NCI-H187 (cell line): ENCODE measurements at regions not wholly inside any gene's neighbourhood (a gene's known extent, or its start where the extent isn't known, plus 50 kb on each side); places are given as distances from the start of the nearest gene placed in this dataset.

Experiments used
- DNase-seq, 2 experiments: peaks; one replicate each; lab custom pipeline; 2025; lab: John Stamatoyannopoulos, UW

DNA sequence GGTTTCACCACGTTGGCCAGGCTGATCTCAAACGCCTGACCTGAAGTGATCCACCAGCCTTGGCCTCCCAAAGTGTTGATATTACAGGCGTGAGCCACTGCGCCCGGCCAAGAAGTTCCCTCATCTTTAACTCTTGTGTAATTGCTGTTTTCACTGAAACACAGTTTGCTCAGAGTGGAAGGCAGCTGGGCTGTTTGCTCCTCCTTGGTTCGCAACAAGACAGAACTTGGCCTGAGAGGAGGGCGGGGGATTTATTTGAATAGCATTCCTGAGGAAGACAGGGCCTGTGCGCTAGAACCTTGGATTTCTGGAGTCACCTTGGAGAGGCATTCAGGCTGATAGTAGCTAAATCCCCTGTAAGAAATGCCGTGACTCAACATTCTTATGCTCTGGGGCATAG lies 226.7 kb upstream of the MCTP2 start:
- DNase-seq = no peak

GRCh38 chr15:94002041-94002440 lies 229.3 kb upstream of the MCTP2 start:
- no peak for DNase-seq

DNA sequence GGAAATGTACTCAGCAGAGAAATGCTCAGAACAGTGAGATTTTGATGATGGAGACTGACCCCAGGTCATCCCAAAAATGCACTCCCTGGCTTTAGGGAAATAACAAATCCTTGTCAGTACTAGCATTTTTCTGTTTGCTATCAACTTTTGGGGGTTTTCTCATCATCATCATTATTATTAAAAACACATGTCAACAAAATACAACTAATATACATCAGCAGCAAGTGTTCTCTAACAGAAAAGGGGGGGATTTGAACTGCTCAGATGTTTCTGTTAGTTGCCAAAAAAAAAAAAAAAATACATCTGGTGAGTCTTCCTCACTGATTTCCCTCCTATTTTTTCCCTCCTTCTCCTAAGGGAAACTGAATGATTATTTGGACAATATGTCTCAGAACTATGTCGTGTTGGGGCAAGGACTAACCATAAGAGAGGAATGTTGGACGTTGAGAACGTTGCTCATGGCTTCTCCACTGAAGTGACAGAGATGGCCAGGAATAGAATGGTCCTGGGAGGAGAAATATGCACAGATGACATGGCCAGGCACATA lies 230.0 kb upstream of the MCTP2 start:
- no peak for DNase-seq

GRCh38 chr15:94000606-94001005 lies 230.8 kb upstream of the MCTP2 start:
- no peak for DNase-seq

GRCh38 chr15:93997071-93997658 lies 234.2 kb upstream of the MCTP2 start:
- no peak for DNase-seq

GRCh38 chr15:93989440-93989998 lies 241.8 kb upstream of the MCTP2 start:
- DNase-seq = no peak

DNA sequence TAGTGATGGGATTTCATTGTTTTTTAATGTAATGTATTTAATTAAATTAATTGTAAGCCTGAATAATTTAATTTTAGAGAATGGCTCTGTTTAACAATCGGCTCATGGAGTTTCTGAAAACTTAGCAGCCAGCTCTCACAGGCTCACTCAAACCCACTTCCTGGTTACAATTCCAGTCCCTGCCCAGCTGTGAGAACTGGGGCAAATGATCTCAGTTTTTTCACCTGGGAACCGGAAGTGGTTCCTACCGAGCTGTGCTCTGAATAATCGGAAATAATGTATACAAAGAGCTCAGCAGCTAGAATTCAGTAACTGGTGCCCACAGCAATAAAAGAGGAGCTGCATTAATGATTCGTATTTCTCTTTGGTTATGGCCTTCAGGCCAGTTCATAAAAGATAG lies 244.3 kb upstream of the MCTP2 start:
- no peak for DNase-seq

- DNase-seq = no peak
Observed at GRCh38 chr15:93986400-93986984, 244.9 kb upstream of the MCTP2 start.

GRCh38 chr15:93985925-93986324 lies 245.4 kb upstream of the MCTP2 start:
- DNase-seq = no peak

GRCh38 chr15:93985176-93985575 lies 246.2 kb upstream of the MCTP2 start:
- DNase-seq = no peak

- DNase-seq = no peak
Observed at GRCh38 chr15:93983526-93983925, 247.8 kb upstream of the MCTP2 start.

- no peak for DNase-seq
Observed at GRCh38 chr15:93982226-93982727, 249.1 kb upstream of the MCTP2 start.

- DNase-seq = no peak
Observed at GRCh38 chr15:93981706-93982105, 249.7 kb upstream of the MCTP2 start.

- DNase-seq = no peak
Observed at GRCh38 chr15:93980261-93980911, 251.0 kb upstream of the MCTP2 start.

DNA sequence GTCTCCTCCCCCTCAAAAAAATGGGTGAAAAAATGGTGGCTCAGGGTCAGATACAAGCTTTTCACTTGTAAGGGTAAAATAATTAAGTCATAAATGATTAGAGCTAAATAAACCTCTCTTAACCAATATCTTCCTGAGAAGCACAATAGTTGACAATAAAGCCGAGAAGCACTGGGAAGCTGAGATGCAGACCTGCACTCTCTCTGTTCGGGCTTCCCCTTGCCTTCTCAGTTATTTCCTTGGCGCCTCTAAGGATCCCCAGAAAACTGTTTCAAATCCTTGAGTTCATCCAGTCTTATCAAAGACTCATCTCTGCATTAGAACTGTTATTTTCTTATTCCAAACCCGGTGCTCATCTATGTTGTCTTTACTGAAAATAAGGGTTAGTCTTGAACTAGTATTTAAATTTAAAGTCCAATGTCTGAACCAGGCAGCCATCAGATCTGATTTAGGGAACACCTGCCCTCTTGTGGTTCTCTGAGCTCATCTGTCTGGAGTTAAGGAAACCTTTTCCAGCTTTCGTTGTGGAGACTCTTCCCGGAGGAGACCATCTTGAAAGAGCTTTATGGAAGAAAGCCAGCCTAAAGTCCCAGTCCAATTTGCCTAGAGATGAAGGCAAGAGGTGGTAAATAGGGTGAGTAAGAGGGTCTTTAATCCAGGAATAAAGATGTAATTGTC lies 256.4 kb upstream of the MCTP2 start:
- DNase-seq = no peak

- DNase-seq = no peak
Observed at GRCh38 chr15:93973287-93973686, 258.1 kb upstream of the MCTP2 start.

DNA sequence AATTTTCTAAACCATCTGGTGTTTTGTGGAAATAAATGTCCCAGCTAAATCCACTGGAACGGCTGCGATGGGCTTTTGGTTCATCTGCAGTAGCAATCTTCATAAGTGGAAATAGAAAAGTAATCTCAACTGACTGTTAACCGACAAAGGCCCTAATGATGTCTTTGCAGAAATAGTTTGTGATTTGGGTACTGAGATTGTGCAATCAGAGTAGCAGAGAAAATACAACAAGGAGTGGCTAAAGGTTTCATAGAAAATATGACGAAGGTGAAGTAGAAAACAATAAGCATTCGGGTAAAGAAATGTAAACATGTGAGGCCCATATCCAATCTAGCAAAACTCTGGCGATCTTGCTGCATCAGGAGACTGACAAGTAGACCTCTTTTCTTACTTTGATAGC lies 262.6 kb upstream of the MCTP2 start:
- DNase-seq = no peak

GRCh38 chr15:93965304-93965908 lies 266.0 kb upstream of the MCTP2 start:
- no peak for DNase-seq

DNA sequence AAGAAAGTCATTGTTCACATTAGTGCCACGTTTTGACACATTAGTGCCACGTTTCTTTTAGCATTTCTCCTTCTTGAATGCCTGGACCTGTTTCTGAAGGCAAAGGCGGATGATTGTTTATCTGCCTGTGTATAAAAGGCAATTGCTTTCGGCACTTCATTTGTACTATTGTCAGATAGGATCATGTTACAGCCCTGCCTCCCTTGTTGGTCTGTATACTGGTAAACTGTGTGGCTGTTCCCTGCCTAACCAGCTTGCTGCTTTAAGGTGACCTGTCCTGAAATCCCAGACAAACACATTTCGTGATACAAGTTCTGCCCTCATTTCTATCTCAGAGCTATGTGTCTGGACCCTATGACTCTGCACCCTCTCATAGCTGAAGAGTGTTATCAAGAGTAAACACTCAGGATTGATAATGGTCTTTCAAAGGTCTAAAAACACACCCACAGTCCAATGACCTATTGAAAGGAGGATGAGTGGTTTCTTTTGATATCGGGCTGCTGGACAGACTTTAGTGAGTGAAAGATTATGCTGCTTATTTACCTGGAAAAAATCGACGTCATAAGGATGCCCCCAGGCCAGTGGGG lies 276.3 kb upstream of the MCTP2 start:
- no peak for DNase-seq

DNA sequence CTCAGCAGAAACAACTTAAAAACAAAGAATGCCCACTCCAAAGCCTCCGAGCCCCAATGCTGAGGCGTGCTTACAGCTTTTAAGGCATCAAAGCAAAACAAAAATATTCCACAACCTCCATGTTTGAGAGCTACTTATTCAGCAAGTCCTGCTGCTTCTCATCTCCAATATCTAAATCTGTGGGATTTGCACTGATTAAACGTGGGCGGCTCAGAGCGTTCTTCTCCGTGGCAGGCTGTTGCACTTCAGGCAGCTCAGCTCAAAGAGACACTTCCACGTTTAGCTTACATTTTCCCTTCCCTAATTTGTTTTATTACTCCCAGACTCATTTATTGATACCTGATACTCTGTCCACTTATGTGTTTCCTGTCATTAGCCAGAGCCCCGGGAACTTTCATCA lies 282.6 kb upstream of the MCTP2 start:
- no peak for DNase-seq

GRCh38 chr15:93943586-93943985 lies 287.8 kb upstream of the MCTP2 start:
- no peak for DNase-seq

DNA sequence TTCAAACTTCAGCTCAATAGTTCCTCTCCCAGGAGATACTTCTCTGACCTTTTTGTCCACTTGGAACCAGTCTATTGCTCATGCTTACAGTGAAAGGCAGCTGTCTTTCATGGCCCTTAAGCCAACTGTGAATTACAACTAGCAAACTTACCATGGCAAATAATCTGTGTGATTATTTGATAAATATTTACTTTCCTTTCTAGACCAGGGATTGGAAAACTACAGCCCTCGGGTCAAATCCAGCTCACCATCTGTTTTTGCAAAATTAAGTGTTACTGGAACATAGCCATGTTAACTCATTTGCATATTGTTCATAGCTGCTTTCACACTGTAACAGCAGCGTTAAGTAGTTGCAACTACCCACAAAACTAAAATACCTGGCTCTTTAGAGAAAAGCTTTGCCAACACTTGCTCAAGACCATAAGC lies 289.1 kb upstream of the MCTP2 start:
- DNase-seq = no peak
